SK-N-SH treated with all-trans-retinoic acid at 6 μM for 48 hours (cell line): ENCODE measurements at regions not wholly inside any gene's neighbourhood (a gene's known extent, or its start where the extent isn't known, plus 50 kb on each side); places are given as distances from the start of the nearest gene placed in this dataset.

Experiments
- ATAC-seq: fragments of 200-7000 bp; cut with Tn5 transposase; 3 replicates; pipeline ENCODE4 v1.9.1; 2020; ENCODE audit warnings: mild to moderate bottlenecking, moderate library complexity
- ARNTL ChIP-seq: fragments of 450-650 bp; formaldehyde crosslinking; IDR thresholded peaks from 2 replicates; pipeline ENCODE4 v1.5.0; 2020; ENCODE audit warnings: low read depth, mild to moderate bottlenecking, moderate library complexity, borderline replicate concordance
- BACH2 ChIP-seq: fragments of 250-450 bp; sonication (Bioruptor Pico); IDR thresholded peaks from 2 replicates; pipeline ENCODE4 v1.9.0; 2021; ENCODE audit warnings: mild to moderate bottlenecking, borderline replicate concordance
- CSDC2 ChIP-seq: fragments of 250-450 bp; sonication (Bioruptor Pico); IDR thresholded peaks from 2 replicates; pipeline ENCODE4 v1.5.0; 2020; ENCODE audit warnings: mild to moderate bottlenecking, moderate library complexity
- CSRNP3 ChIP-seq: fragments of 250-450 bp; sonication (Bioruptor Pico); IDR thresholded peaks from 2 replicates; pipeline ENCODE4 v1.5.1; 2021; ENCODE audit warnings: mild to moderate bottlenecking, moderate library complexity
- ESRRG ChIP-seq: fragments of 250-450 bp; sonication (Bioruptor Pico); IDR thresholded peaks from 2 replicates; pipeline ENCODE4 v1.6.1; 2021; ENCODE audit warnings: mild to moderate bottlenecking
- GLIS3 ChIP-seq: fragments of 250-450 bp; sonication (Bioruptor Pico); IDR thresholded peaks from 2 replicates; pipeline ENCODE4 v1.5.0; 2020; ENCODE audit warnings: mild to moderate bottlenecking, moderate library complexity
- ISL1 ChIP-seq: fragments of 250-450 bp; sonication (Bioruptor Pico); IDR thresholded peaks from 2 replicates; pipeline ENCODE4 v2.1.2; 2022; ENCODE audit warnings: mild to moderate bottlenecking, moderate library complexity
- OSR1 ChIP-seq: fragments of 250-450 bp; sonication (Bioruptor Pico); IDR thresholded peaks from 2 replicates; pipeline ENCODE4 v1.8.0; 2022; ENCODE audit warnings: moderate library complexity, mild to moderate bottlenecking, inconsistent platforms
- PPARA ChIP-seq: fragments of 250-450 bp; sonication (Bioruptor Pico); IDR thresholded peaks from 2 replicates; pipeline ENCODE4 v1.5.0; 2020; ENCODE audit warnings: mild to moderate bottlenecking, borderline replicate concordance
- RARB ChIP-seq: fragments of 250-450 bp; sonication (Bioruptor Pico); IDR thresholded peaks from 2 replicates; pipeline ENCODE4 v1.8.0; 2021; ENCODE audit warnings: mild to moderate bottlenecking, moderate library complexity
- SNAI2 ChIP-seq: fragments of 250-450 bp; sonication (Bioruptor Pico); IDR thresholded peaks from 2 replicates; pipeline ENCODE4 v1.5.0; 2020; ENCODE audit warnings: mild to moderate bottlenecking, moderate library complexity
- TCF4 ChIP-seq: fragments of 250-450 bp; sonication (Bioruptor Pico); IDR thresholded peaks from 2 replicates; pipeline ENCODE4 v1.8.0; 2021; ENCODE audit warnings: mild to moderate bottlenecking, moderate library complexity, borderline replicate concordance
- TOX ChIP-seq: fragments of 250-450 bp; sonication (Bioruptor Pico); IDR thresholded peaks from 2 replicates; pipeline ENCODE4 v1.8.0; 2021; ENCODE audit warnings: mild to moderate bottlenecking, moderate library complexity, borderline replicate concordance
- ZFP3 ChIP-seq: fragments of 250-450 bp; sonication (Bioruptor Pico); IDR thresholded peaks from 2 replicates; pipeline ENCODE4 v1.5.0; 2020; ENCODE audit warnings: mild to moderate bottlenecking, moderate library complexity
- ZNF565 ChIP-seq: fragments of 450-650 bp; formaldehyde crosslinking; conservative IDR thresholded peaks from 2 replicates; pipeline ENCODE4 v1.5.0; 2020; ENCODE audit warnings: low read depth, mild to moderate bottlenecking, moderate library complexity
- ZNF70 ChIP-seq: fragments of 450-650 bp; formaldehyde crosslinking; IDR thresholded peaks from 2 replicates; pipeline ENCODE4 v1.5.0; 2020; ENCODE audit warnings: mild to moderate bottlenecking, moderate library complexity
- ZNF8 ChIP-seq: fragments of 450-650 bp; formaldehyde crosslinking; IDR thresholded peaks from 2 replicates; pipeline ENCODE4 v1.5.0; 2020; ENCODE audit warnings: mild to moderate bottlenecking, moderate library complexity
- TF ChIP-seq, protein P1 (sequence below): fragments of 250-450 bp; sonication (Bioruptor Pico); IDR thresholded peaks from 2 replicates; pipeline ENCODE4 v1.8.0; 2021; ENCODE audit warnings: low read depth, mild to moderate bottlenecking, moderate library complexity, borderline replicate concordance
- TF ChIP-seq, protein P2 (sequence below): fragments of 250-450 bp; sonication (Bioruptor Pico); IDR thresholded peaks from 2 replicates; pipeline ENCODE4 v1.5.0; 2020; ENCODE audit warnings: mild to moderate bottlenecking, moderate library complexity
- TF ChIP-seq, protein P3 (sequence below): fragments of 250-450 bp; sonication (Bioruptor Pico); IDR thresholded peaks from 2 replicates; pipeline ENCODE4 v1.8.0; 2020; ENCODE audit warnings: mild to moderate bottlenecking, moderate library complexity, borderline replicate concordance
- TF ChIP-seq, protein P4 (sequence below): fragments of 250-450 bp; sonication (Bioruptor Pico); IDR thresholded peaks from 2 replicates; pipeline ENCODE4 v1.5.1; 2020; ENCODE audit warnings: low read depth, mild to moderate bottlenecking, moderate library complexity

DNA sequence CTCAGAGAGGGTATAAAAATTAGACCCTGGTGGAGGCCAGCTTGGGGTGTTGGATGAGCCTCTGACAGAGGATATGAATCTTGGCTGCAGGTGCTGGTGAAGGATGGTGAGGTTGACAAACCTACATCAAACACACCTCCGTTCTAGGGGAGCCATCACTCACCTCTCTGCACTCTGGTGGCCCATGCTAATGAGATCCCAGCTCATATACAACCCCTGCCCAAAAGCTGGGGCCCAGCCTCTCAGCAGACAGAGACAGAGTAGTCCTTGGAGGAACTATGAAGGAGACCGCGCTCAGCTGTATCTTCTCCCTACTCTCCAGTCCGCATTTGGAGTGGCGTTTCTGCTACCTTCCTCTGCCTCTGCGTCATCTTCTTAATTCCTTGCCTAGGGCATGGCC lies 83.1 kb upstream of the SORCS3 start (continued):
- TF ChIP-seq, protein P1, sequence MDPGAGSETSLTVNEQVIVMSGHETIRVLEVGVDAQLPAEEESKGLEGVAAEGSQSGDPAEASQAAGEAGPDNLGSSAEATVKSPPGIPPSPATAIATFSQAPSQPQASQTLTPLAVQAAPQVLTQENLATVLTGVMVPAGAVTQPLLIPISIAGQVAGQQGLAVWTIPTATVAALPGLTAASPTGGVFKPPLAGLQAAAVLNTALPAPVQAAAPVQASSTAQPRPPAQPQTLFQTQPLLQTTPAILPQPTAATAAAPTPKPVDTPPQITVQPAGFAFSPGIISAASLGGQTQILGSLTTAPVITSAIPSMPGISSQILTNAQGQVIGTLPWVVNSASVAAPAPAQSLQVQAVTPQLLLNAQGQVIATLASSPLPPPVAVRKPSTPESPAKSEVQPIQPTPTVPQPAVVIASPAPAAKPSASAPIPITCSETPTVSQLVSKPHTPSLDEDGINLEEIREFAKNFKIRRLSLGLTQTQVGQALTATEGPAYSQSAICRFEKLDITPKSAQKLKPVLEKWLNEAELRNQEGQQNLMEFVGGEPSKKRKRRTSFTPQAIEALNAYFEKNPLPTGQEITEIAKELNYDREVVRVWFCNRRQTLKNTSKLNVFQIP (CRISPR knock-in tag) = no peak
- TF ChIP-seq RARB (CRISPR knock-in tag) (no peak), ISL1 (CRISPR knock-in tag) (no peak), ESRRG (CRISPR knock-in tag) (no peak), SNAI2 (CRISPR knock-in tag) (no peak)
- TF ChIP-seq, protein P2, sequence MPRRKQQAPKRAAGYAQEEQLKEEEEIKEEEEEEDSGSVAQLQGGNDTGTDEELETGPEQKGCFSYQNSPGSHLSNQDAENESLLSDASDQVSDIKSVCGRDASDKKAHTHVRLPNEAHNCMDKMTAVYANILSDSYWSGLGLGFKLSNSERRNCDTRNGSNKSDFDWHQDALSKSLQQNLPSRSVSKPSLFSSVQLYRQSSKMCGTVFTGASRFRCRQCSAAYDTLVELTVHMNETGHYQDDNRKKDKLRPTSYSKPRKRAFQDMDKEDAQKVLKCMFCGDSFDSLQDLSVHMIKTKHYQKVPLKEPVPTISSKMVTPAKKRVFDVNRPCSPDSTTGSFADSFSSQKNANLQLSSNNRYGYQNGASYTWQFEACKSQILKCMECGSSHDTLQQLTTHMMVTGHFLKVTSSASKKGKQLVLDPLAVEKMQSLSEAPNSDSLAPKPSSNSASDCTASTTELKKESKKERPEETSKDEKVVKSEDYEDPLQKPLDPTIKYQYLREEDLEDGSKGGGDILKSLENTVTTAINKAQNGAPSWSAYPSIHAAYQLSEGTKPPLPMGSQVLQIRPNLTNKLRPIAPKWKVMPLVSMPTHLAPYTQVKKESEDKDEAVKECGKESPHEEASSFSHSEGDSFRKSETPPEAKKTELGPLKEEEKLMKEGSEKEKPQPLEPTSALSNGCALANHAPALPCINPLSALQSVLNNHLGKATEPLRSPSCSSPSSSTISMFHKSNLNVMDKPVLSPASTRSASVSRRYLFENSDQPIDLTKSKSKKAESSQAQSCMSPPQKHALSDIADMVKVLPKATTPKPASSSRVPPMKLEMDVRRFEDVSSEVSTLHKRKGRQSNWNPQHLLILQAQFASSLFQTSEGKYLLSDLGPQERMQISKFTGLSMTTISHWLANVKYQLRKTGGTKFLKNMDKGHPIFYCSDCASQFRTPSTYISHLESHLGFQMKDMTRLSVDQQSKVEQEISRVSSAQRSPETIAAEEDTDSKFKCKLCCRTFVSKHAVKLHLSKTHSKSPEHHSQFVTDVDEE = no peak

DNA sequence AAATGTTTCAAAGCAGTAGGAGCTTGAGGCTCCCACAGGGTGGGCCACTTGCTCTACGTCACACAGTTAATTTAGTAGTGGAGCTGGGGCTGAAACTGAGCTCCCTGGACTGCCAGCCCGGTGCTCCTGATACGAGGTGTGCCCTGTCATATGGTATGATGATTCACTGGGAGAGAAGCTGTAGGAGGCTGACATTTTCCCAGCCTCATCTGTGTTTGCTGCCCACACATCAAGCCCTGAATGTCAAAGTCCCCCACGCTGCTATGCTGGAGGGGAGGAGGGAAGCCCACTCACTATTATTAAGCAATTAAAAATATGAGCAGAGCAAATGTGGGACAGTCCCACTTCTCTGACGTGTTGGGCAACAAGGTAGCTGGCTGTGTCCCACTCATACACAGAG lies 81.2 kb upstream of the SORCS3 start:
- TF ChIP-seq GLIS3 (CRISPR knock-in tag) (no peak), CSDC2 (no peak), ZFP3 (CRISPR knock-in tag) (no peak), ZNF565 (CRISPR knock-in tag) (no peak), CSRNP3 (CRISPR knock-in tag) (no peak), SNAI2 (CRISPR knock-in tag) (no peak), ARNTL (CRISPR knock-in tag) (no peak), ZNF8 (CRISPR knock-in tag) (no peak), RARB (CRISPR knock-in tag) (no peak), TOX (no peak), BACH2 (no peak), TCF4 (CRISPR knock-in tag) (no peak), PPARA (CRISPR knock-in tag) (no peak), ZNF70 (CRISPR knock-in tag) (no peak), ESRRG (CRISPR knock-in tag) (no peak), OSR1 (CRISPR knock-in tag) (no peak)
- TF ChIP-seq, protein P2 = no peak
- TF ChIP-seq, protein P3, sequence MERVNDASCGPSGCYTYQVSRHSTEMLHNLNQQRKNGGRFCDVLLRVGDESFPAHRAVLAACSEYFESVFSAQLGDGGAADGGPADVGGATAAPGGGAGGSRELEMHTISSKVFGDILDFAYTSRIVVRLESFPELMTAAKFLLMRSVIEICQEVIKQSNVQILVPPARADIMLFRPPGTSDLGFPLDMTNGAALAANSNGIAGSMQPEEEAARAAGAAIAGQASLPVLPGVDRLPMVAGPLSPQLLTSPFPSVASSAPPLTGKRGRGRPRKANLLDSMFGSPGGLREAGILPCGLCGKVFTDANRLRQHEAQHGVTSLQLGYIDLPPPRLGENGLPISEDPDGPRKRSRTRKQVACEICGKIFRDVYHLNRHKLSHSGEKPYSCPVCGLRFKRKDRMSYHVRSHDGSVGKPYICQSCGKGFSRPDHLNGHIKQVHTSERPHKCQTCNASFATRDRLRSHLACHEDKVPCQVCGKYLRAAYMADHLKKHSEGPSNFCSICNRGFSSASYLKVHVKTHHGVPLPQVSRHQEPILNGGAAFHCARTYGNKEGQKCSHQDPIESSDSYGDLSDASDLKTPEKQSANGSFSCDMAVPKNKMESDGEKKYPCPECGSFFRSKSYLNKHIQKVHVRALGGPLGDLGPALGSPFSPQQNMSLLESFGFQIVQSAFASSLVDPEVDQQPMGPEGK (CRISPR knock-in tag) = no peak
- TF ChIP-seq, protein P1 (CRISPR knock-in tag) = no peak
- TF ChIP-seq, protein P4, sequence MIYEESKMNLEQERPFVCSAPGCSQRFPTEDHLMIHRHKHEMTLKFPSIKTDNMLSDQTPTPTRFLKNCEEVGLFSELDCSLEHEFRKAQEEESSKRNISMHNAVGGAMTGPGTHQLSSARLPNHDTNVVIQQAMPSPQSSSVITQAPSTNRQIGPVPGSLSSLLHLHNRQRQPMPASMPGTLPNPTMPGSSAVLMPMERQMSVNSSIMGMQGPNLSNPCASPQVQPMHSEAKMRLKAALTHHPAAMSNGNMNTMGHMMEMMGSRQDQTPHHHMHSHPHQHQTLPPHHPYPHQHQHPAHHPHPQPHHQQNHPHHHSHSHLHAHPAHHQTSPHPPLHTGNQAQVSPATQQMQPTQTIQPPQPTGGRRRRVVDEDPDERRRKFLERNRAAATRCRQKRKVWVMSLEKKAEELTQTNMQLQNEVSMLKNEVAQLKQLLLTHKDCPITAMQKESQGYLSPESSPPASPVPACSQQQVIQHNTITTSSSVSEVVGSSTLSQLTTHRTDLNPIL = no peak
- TF ChIP-seq, all 23 proteins: peak for 0
- ATAC-seq = no peak
